HCT116 (cell line): ENCODE measurements at regions not wholly inside any gene's neighbourhood (a gene's known extent, or its start where the extent isn't known, plus 50 kb on each side); places are given as distances from the start of the nearest gene placed in this dataset.
"Not testable (repeated sequence)": the region's sequence is repeated elsewhere in the genome, so short reads cannot be mapped to it uniquely, and the experiment has no call there.

Experiments
- ATAC-seq: fragments of 200-7000 bp; cut with Tn5 transposase; 2 replicates; pipeline ENCODE4 v1.9.1; 2020; ENCODE audit warnings: mild to moderate bottlenecking, moderate library complexity
- BruUV-seq: library from RNA; stranded (reverse); fragments of 400-500 nt; replicated peaks from 2 replicates; lab custom pipeline; 2021; lab: Mats Ljungman, UMichigan
- CTCF ChIA-PET: fragments of 300-600 bp; sonication (Branson Sonifier 250); formaldehyde crosslinking; loops from one replicate; lab custom pipeline; 2021; ENCODE audit warnings: antibody characterized with exemption; lab: Charles Lee
- POLR2A ChIA-PET: fragments of 300-600, 350-600 bp; sonication (Branson Sonifier 250); formaldehyde crosslinking; loops from one replicate; lab custom pipeline; 2021; ENCODE audit warnings: antibody characterized with exemption; lab: Charles Lee
- RAD21 ChIA-PET, 2 experiments: fragments of 300-600 bp; sonication (Branson Sonifier 250); formaldehyde crosslinking; loops; one replicate each; lab custom pipeline; 2023; ENCODE audit warnings: low total read pairs in 2 of 2; ENCODE audit not compliant: uncharacterized antibody in 2 of 2, unreplicated experiment in 2 of 2, low non-redundant PET in 1 of 2; lab: Charles Lee
- DNase-seq: peaks from one replicate; pipeline ENCODE4 v3.0.0-alpha.2; 2010; ENCODE audit warnings: low read depth, low spot score
- H2AFZ ChIP-seq: fragments of 200-600 bp; shearing (Covaris generic), sonication (generic); 2 replicates; pipeline ENCODE4 v1.6.1; 2017; ENCODE audit warnings: low read depth, mixed run types, mixed read lengths, antibody characterized with exemption, low read length; ENCODE audit not compliant: poor library complexity, severe bottlenecking
- H3K27ac ChIP-seq: 2 replicates; pipeline ENCODE4 v1.5.1; 2012; ENCODE audit warnings: low read depth, low read length
- H3K27me3 ChIP-seq: fragments of 200-600 bp; sonication (generic); 2 replicates; pipeline ENCODE4 v1.6.1; 2016; ENCODE audit warnings: mixed run types, low read length, mixed read lengths; ENCODE audit not compliant: insufficient read depth
- H3K36me3 ChIP-seq, 2 experiments: fragments of 200-500 bp in 1 of 2; fragments of 200-600 bp in 1 of 2; sonication (Bioruptor generic) in 1 of 2; sonication (generic) in 1 of 2; 2 replicates each; pipeline versions ENCODE4 v1.5.1 to v1.6.1; 2014 to 2016; ENCODE audit warnings: low read length in 2 of 2, inconsistent platforms in 1 of 2, mixed read lengths in 1 of 2, mixed run types in 1 of 2; ENCODE audit not compliant: insufficient read depth in 2 of 2, control insufficient read depth in 1 of 2
- H3K4me1 ChIP-seq, 2 experiments: fragments of 200-600 bp in 1 of 2; sonication (generic) in 1 of 2; 2 replicates each; pipeline versions ENCODE4 v1.5.1 to v1.6.1; 2012 to 2017; ENCODE audit warnings: low read length in 2 of 2, inconsistent platforms in 1 of 2, mild to moderate bottlenecking in 1 of 2, mixed read lengths in 1 of 2, mixed run types in 1 of 2, moderate library complexity in 1 of 2; ENCODE audit not compliant: insufficient read depth in 2 of 2, control insufficient read depth in 1 of 2
- H3K4me2 ChIP-seq: fragments of 200-600 bp; sonication (generic); 2 replicates; pipeline ENCODE4 v1.6.1; 2017; ENCODE audit warnings: mixed run types, low read length, mixed read lengths
- H3K4me3 ChIP-seq, 2 experiments: fragments of 200-600 bp in 1 of 2; sonication (generic) in 1 of 2; replicated peaks in 1 of 2; 2 replicates each; pipeline ENCODE4 v1.5.1; 2011 to 2016; ENCODE audit warnings: low read length in 2 of 2, control low read depth in 1 of 2, low read depth in 1 of 2, mild to moderate bottlenecking in 1 of 2, mixed read lengths in 1 of 2, mixed run types in 1 of 2
- H3K79me2 ChIP-seq: fragments of 200-600 bp; sonication (generic); 2 replicates; pipeline ENCODE4 v1.6.1; 2017; ENCODE audit warnings: mild to moderate bottlenecking, mixed run types, low read length, moderate library complexity, mixed read lengths; ENCODE audit not compliant: insufficient read depth
- H3K9ac ChIP-seq: fragments of 200-600 bp; sonication (generic); 2 replicates; pipeline ENCODE4 v1.6.1; 2016; ENCODE audit warnings: low read length, mixed read lengths
- H3K9me2 ChIP-seq: fragments of 200-600 bp; sonication (generic), shearing (Covaris generic); 2 replicates; pipeline ENCODE4 v1.6.1; 2017; ENCODE audit warnings: mixed run types, mild to moderate bottlenecking, moderate library complexity; ENCODE audit not compliant: insufficient read depth
- H3K9me3 ChIP-seq, 2 experiments: fragments of 200-500 bp in 1 of 2; fragments of 200-600 bp in 1 of 2; sonication (Bioruptor generic) in 1 of 2; sonication (generic) in 1 of 2; 2 replicates each; pipeline ENCODE4 v1.6.1; 2014 to 2017; ENCODE audit warnings: low read length in 2 of 2, mixed read lengths in 2 of 2, inconsistent platforms in 1 of 2, low read depth in 1 of 2, mild to moderate bottlenecking in 1 of 2, mixed run types in 1 of 2, moderate library complexity in 1 of 2; ENCODE audit not compliant: control insufficient read depth in 1 of 2, insufficient read depth in 1 of 2
- H4K20me1 ChIP-seq: fragments of 200-600 bp; sonication (generic), shearing (Covaris generic); 2 replicates; pipeline ENCODE4 v1.6.1; 2017; ENCODE audit warnings: mixed run types, mild to moderate bottlenecking, moderate library complexity; ENCODE audit not compliant: insufficient read depth
- CEBPB ChIP-seq: IDR thresholded peaks from 2 replicates; pipeline ENCODE4 v1.6.1; 2012; ENCODE audit warnings: low read depth
- ELF1 ChIP-seq: IDR thresholded peaks from 2 replicates; pipeline ENCODE4 v1.6.1; 2012; ENCODE audit warnings: low read depth, borderline replicate concordance
- POLR2A ChIP-seq: IDR thresholded peaks from 2 replicates; pipeline ENCODE4 v1.7.0; 2011; ENCODE audit warnings: borderline replicate concordance; ENCODE audit not compliant: insufficient read depth, insufficient read length; ENCODE audit errors: extremely low read depth
- RAD21 ChIP-seq: IDR thresholded peaks from 2 replicates; pipeline ENCODE4 v1.6.1; 2012; ENCODE audit warnings: low read depth, mild to moderate bottlenecking
- SIN3A ChIP-seq: IDR thresholded peaks from 2 replicates; pipeline ENCODE4 v1.6.1; 2012; ENCODE audit warnings: low read depth
- SP1 ChIP-seq: IDR thresholded peaks from 2 replicates; pipeline ENCODE4 v1.6.1; 2012; ENCODE audit warnings: low read depth
- SRF ChIP-seq: IDR thresholded peaks from 2 replicates; pipeline ENCODE4 v1.6.1; 2012; ENCODE audit warnings: low read depth
- TCF7L2 ChIP-seq: IDR thresholded peaks from 2 replicates; pipeline ENCODE4 v1.7.0; 2011; ENCODE audit warnings: borderline replicate concordance, inconsistent platforms; ENCODE audit not compliant: insufficient read depth, insufficient read length; ENCODE audit errors: extremely low read depth
- YY1 ChIP-seq: IDR thresholded peaks from 2 replicates; pipeline ENCODE4 v1.6.1; 2011; ENCODE audit warnings: low read length, low read depth, moderate library complexity, mild to moderate bottlenecking; ENCODE audit not compliant: insufficient replicate concordance; ENCODE audit errors: extremely low read depth
- ZFX ChIP-seq: fragments of 450-650 bp; IDR thresholded peaks from 2 replicates; pipeline ENCODE4 v1.6.1; 2017
- ZNF274 ChIP-seq: fragments of 200-500 bp; sonication (Bioruptor generic); IDR thresholded peaks from 2 replicates; pipeline ENCODE4 v1.6.1; 2014; ENCODE audit warnings: mild to moderate bottlenecking, low read depth, low read length, inconsistent platforms
- intact Hi-C: fragments of 100-400 bp; cut with micrococcal nuclease; formaldehyde crosslinking; loops from 2 replicates; pipeline ENCODE4 v1.10.0; 2022
- TF ChIP-seq, protein P1 (sequence below), 3 experiments: fragments of 200-600 bp in 1 of 3; sonication (generic) in 1 of 3; IDR thresholded peaks in 2 of 3; conservative IDR thresholded peaks in 1 of 3; 2 replicates each; pipeline ENCODE4 v1.5.1; 2012 to 2017; ENCODE audit warnings: low read depth in 2 of 3, low read length in 2 of 3, antibody characterized with exemption in 1 of 3, borderline replicate concordance in 1 of 3, control low read depth in 1 of 3, mild to moderate bottlenecking in 1 of 3, mixed read lengths in 1 of 3, mixed run types in 1 of 3, moderate library complexity in 1 of 3; ENCODE audit not compliant: insufficient read depth in 1 of 3
- TF ChIP-seq, protein P2 (sequence below): IDR thresholded peaks from 2 replicates; pipeline ENCODE4 v1.6.1; 2012; ENCODE audit warnings: low read depth
- TF ChIP-seq, protein P3 (sequence below): IDR thresholded peaks from 2 replicates; pipeline ENCODE4 v1.6.1; 2012
- TF ChIP-seq, protein P4 (sequence below): IDR thresholded peaks from 2 replicates; pipeline ENCODE4 v1.6.1; 2012

DNA sequence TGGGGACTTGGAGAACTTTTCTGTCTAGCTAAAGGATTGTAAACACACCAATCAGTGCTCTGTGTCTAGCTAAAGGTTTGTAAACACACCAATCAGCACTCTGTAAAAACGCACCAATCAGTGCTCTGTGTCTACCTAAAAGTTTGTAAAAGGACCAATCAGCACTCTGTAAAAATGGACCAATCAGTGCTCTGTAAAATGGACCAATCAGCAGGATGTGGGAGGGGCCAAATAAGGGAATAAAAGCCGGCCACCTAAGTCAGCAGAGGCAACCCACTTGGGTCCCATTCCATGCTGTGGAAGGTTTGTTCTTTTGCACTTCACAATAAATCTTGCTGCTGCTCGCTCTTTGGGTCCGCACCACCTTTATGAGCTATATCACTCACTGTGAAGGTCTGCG, 1709.4 kb upstream of the PIK3C3 start:
- H3K9ac ChIP-seq, H3K4me1 ChIP-seq, BruUV-seq, H3K27me3 ChIP-seq, H3K9me2 ChIP-seq, H4K20me1 ChIP-seq, POLR2A ChIA-PET, RAD21 ChIA-PET, CTCF ChIA-PET, ATAC-seq, H3K4me2 ChIP-seq, H3K27ac ChIP-seq, H3K4me3 ChIP-seq, H2AFZ ChIP-seq, H3K79me2 ChIP-seq, H3K9me3 ChIP-seq, H3K36me3 ChIP-seq, DNase-seq, intact Hi-C loops: not testable (repeated sequence)

DNA sequence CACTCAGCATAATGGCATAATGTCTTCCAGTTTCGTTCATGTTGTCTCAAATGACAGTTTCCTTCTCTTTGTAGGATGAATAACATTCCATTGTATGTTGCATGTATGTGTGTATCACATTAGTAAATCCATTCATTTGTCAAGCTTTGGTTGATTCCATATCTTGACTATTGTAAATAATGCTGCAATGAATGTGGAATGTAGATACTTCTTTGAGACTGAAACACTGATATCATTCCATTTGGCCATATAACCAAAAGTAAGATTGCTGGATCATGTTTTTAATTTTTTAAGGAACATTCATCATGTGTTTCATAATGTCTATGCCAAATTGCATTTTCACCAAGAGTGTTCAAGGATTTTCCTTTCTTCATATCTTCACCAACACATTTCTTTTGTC, 1711.4 kb upstream of the PIK3C3 start:
- BruUV-seq, result no TSS peak
- DNase-seq (no peak), ATAC-seq (no peak)
- H3K9ac ChIP-seq, result no peak overlapping the region
- H2AFZ ChIP-seq, result no peak overlapping the region
- peaks cover 0 to 6% of the 10 kb centered on the region in 2 experiments; a peak in 2 of 4 replicates for H3K9me3 ChIP-seq
- no peaks in the 10 kb centered on the region for H3K27me3 ChIP-seq
- no peaks in the 10 kb centered on the region for H3K4me1 ChIP-seq
- no peaks in the 10 kb centered on the region for H3K9me2 ChIP-seq
- no peak overlapping the region for H3K27ac ChIP-seq
- H3K79me2 ChIP-seq, result no peaks in the 10 kb centered on the region
- POLR2A ChIA-PET, result no interaction called here
- RAD21 ChIA-PET, result no interaction called here
- H3K36me3 ChIP-seq, result no peaks in the 10 kb centered on the region
- H3K4me3 ChIP-seq, result no peak overlapping the region
- no peak overlapping the region for H3K4me2 ChIP-seq
- no peaks in the 10 kb centered on the region for H4K20me1 ChIP-seq
- CTCF ChIA-PET, result no interaction called here
- intact Hi-C loops, result no loop called here
- TF ChIP-seq, protein P1, sequence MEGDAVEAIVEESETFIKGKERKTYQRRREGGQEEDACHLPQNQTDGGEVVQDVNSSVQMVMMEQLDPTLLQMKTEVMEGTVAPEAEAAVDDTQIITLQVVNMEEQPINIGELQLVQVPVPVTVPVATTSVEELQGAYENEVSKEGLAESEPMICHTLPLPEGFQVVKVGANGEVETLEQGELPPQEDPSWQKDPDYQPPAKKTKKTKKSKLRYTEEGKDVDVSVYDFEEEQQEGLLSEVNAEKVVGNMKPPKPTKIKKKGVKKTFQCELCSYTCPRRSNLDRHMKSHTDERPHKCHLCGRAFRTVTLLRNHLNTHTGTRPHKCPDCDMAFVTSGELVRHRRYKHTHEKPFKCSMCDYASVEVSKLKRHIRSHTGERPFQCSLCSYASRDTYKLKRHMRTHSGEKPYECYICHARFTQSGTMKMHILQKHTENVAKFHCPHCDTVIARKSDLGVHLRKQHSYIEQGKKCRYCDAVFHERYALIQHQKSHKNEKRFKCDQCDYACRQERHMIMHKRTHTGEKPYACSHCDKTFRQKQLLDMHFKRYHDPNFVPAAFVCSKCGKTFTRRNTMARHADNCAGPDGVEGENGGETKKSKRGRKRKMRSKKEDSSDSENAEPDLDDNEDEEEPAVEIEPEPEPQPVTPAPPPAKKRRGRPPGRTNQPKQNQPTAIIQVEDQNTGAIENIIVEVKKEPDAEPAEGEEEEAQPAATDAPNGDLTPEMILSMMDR (IDR thresholded peaks at IDR 0.05 in 2 of 3, conservative IDR thresholded peaks at IDR 0.05 in 1 of 3; ENCODE audit: borderline replicate concordance in 1 of 3, insufficient read depth in 1 of 3, low read depth in 2 of 3, low read length in 2 of 3), result no peak
- TF ChIP-seq RAD21 (no peak), CEBPB (no peak), YY1 (no peak), SIN3A (no peak), ELF1 (no peak), ZNF274 (no peak), SRF (no peak), SP1 (no peak), POLR2A (no peak), TCF7L2 (no peak), ZFX (no peak)
- TF ChIP-seq, protein P2, sequence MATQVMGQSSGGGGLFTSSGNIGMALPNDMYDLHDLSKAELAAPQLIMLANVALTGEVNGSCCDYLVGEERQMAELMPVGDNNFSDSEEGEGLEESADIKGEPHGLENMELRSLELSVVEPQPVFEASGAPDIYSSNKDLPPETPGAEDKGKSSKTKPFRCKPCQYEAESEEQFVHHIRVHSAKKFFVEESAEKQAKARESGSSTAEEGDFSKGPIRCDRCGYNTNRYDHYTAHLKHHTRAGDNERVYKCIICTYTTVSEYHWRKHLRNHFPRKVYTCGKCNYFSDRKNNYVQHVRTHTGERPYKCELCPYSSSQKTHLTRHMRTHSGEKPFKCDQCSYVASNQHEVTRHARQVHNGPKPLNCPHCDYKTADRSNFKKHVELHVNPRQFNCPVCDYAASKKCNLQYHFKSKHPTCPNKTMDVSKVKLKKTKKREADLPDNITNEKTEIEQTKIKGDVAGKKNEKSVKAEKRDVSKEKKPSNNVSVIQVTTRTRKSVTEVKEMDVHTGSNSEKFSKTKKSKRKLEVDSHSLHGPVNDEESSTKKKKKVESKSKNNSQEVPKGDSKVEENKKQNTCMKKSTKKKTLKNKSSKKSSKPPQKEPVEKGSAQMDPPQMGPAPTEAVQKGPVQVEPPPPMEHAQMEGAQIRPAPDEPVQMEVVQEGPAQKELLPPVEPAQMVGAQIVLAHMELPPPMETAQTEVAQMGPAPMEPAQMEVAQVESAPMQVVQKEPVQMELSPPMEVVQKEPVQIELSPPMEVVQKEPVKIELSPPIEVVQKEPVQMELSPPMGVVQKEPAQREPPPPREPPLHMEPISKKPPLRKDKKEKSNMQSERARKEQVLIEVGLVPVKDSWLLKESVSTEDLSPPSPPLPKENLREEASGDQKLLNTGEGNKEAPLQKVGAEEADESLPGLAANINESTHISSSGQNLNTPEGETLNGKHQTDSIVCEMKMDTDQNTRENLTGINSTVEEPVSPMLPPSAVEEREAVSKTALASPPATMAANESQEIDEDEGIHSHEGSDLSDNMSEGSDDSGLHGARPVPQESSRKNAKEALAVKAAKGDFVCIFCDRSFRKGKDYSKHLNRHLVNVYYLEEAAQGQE, result no peak
- TF ChIP-seq, protein P3, sequence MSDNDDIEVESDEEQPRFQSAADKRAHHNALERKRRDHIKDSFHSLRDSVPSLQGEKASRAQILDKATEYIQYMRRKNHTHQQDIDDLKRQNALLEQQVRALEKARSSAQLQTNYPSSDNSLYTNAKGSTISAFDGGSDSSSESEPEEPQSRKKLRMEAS, result no peak
- TF ChIP-seq, protein P4, sequence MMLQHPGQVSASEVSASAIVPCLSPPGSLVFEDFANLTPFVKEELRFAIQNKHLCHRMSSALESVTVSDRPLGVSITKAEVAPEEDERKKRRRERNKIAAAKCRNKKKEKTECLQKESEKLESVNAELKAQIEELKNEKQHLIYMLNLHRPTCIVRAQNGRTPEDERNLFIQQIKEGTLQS, result no peak
